Stomach (tissue), 8 donors: ENCODE measurements at regions not wholly inside any gene's neighbourhood (a gene's known extent, or its start where the extent isn't known, plus 50 kb on each side); places are given as distances from the start of the nearest gene placed in this dataset.

Source experiments
- DNase-seq, 2 donors: peaks; one replicate each; pipeline versions ENCODE4 v3.0.0 to v3.0.0-alpha.2; 2013 to 2019
- H3K27ac ChIP-seq, 5 donors: fragments of 200-600 bp in 4 of 5; sonication (generic) in 4 of 5; one replicate each; pipeline ENCODE4 v1.5.1; 2013 to 2019; ENCODE audit warnings: mild to moderate bottlenecking in 1 of 5, moderate library complexity in 1 of 5
- H3K27me3 ChIP-seq, 3 donors: fragments of 200-600 bp; sonication (generic); one replicate each; pipeline ENCODE4 v1.5.1; 2017 to 2019; ENCODE audit warnings: mixed run types in 1 of 3
- H3K36me3 ChIP-seq, 4 donors: fragments of 200-600 bp; sonication (generic); 1 replicate in 3 of 4; 2 replicates in 1 of 4; pipeline ENCODE4 v1.5.1; 2016 to 2019
- H3K4me1 ChIP-seq, 4 donors: fragments of 200-600 bp; sonication (generic); one replicate each; pipeline ENCODE4 v1.5.1; 2016 to 2019
- H3K4me3 ChIP-seq, 4 donors: fragments of 200-600 bp; sonication (generic) in 3 of 4; one replicate each; pipeline ENCODE4 v1.5.1; 2016 to 2019; ENCODE audit warnings: mild to moderate bottlenecking in 1 of 4
- H3K9me3 ChIP-seq, 4 donors: fragments of 200-600 bp; sonication (generic); one replicate each; pipeline ENCODE4 v1.5.1; 2016 to 2019
- CTCF ChIP-seq, 7 experiments: fragments of 450-650 bp in 4 of 7; fragments of 200-600 bp in 3 of 7; sonication (generic) in 3 of 7; IDR thresholded peaks; one replicate each; pipeline ENCODE4 v1.5.1; 2016 to 2019; ENCODE audit warnings: antibody characterized with exemption in 7 of 7, control low read depth in 2 of 7, mild to moderate bottlenecking in 1 of 7
- EP300 ChIP-seq: sonication (generic); formaldehyde crosslinking; IDR thresholded peaks from one replicate; pipeline ENCODE4 v1.6.1; 2017; ENCODE audit warnings: antibody characterized with exemption
- POLR2A ChIP-seq, 4 donors: fragments of 450-650 bp; IDR thresholded peaks; one replicate each; pipeline ENCODE4 v1.6.1; 2016; ENCODE audit warnings: antibody characterized with exemption in 4 of 4, control low read depth in 2 of 4, mild to moderate bottlenecking in 1 of 4, moderate library complexity in 1 of 4
- POLR2AphosphoS5 ChIP-seq, 3 donors: sonication (generic); formaldehyde crosslinking; IDR thresholded peaks; one replicate each; pipeline ENCODE4 v1.6.1; 2016; ENCODE audit warnings: antibody characterized with exemption in 3 of 3
- WGBS, 5 donors: extraction: QIAGEN DNeasy Blood & Tissue Kit in 3 of 5; methylation state at CpG; one replicate each; pipeline versions ENCODE4 v1.1.5 to v1.1.7; 2013 to 2018; 5-methylcytosine and 5-hydroxymethylcytosine counted together
- intact Hi-C: fragments of 100-400 bp; cut with DNase I; formaldehyde crosslinking; loops from one replicate; pipeline ENCODE4 v1.15.1; 2023; ENCODE audit warnings: low total_unique reads
- donor health status: healthy with polysubstance abuse.
- donor health status: Bipolar disorder and iron deficiency.
- donor health status: healthy.

DNA sequence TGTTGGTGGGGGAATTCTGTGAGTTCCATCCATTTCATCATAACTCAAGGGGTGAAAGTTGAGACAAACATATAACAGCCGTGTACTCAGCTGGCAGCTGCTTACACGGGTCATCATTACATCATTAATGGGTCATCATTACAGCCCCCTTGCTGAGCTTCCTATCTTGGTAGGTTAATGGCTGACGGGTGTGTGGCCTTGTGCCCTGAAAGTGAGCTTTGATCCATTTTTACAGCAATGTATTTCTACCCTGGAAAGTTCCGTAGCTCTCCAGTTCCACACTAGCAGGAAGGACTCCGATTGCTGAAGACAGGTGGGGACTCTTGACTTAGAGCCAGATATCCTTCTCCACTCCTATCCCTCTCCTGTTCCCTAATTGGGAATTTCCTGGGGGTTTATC, 105.2 kb upstream of the DLX2 start:
- H3K4me1 ChIP-seq: peaks cover 0 to 15% (median 0%) of the 10 kb centered on the region in 4 donors
- H3K9me3 ChIP-seq: no peaks in the 10 kb centered on the region
- intact Hi-C loops: no loop called here
- no peak for TF ChIP-seq POLR2AphosphoS5 (IDR thresholded peaks at IDR 0.05)
- TF ChIP-seq POLR2A (IDR thresholded peaks at IDR 0.05): no peak
- TF ChIP-seq EP300: no peak
- no peak for TF ChIP-seq CTCF (IDR thresholded peaks at IDR 0.05)
- 75 to 85% (median 83%) methylated on average over 5 of the region's 5 CpGs for WGBS, 5 donors
- H3K36me3 ChIP-seq: no peaks in the 10 kb centered on the region
- H3K27me3 ChIP-seq: no peaks in the 10 kb centered on the region
- DNase-seq: no peak
- H3K4me3 ChIP-seq: no peak overlapping the region
- no peak overlapping the region for H3K27ac ChIP-seq

DNA sequence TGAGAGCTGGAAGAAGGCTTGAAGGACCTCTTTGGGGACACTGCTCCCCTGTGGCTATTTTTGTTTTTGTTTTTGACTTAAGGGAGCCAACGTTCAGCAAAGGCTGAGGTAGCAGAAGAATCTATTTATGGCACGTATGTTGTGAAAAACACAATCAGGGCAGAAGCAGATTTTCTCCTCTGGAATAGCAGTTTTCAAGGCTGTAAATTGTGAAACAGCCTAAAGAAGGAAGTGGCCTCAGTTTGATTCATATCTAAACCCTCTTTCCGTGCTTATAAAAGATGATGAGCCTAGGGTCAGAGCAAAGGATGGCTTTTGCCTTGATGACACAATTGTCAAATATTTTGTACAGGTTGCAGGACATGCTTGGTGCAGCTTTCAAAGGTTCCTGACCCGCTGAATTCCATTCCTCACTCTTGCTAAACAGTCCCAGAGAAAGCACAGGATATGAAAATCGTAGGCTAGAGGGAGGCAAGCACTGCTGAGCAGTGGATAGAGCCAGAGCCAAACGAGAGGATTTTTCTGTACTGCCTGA, 106.2 kb upstream of the DLX2 start:
- Histone ChIP-seq H3K4me1 (peaks cover 0 to 15% (median 0%) of the 10 kb centered on the region in 4 donors), H3K27ac (no peak overlapping the region), H3K4me3 (no peak overlapping the region), H3K36me3 (no peaks in the 10 kb centered on the region), H3K9me3 (no peaks in the 10 kb centered on the region), H3K27me3 (no peaks in the 10 kb centered on the region)
- WGBS, 5 donors: 35 to 45% (median 44%) methylated on average over 6 of the region's 6 CpGs
- intact Hi-C loops: no loop called here
- no peak for TF ChIP-seq EP300
- no peak for TF ChIP-seq POLR2A (IDR thresholded peaks at IDR 0.05)
- no peak for TF ChIP-seq CTCF (IDR thresholded peaks at IDR 0.05)
- TF ChIP-seq POLR2AphosphoS5 (IDR thresholded peaks at IDR 0.05): no peak
- DNase-seq: no peak

DNA sequence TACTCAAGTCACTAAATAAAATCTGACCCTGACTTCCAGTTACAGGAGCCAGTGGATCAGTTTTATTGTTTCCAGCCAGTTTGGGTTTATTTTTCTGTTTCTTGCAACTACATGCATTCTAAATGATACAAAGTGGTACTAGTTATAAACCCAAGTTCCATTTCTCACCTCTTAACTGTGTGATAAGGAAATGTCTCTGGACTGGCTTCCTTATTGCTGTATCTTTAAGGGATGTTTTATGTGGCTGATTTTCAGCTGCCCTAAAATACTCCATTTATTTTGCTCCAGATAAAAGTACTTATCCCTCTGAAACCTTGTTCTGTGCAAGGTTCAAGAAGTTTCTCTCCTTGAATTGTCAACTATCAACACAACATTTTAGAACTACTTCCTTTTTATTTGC, 107.9 kb upstream of the DLX2 start:
- intact Hi-C loops: no loop called here
- no peaks in the 10 kb centered on the region for H3K9me3 ChIP-seq
- no peak overlapping the region for H3K27ac ChIP-seq
- TF ChIP-seq EP300 (no peak), CTCF (IDR thresholded peaks at IDR 0.05) (no peak), POLR2A (IDR thresholded peaks at IDR 0.05) (no peak), POLR2AphosphoS5 (IDR thresholded peaks at IDR 0.05) (no peak)
- DNase-seq: no peak
- H3K36me3 ChIP-seq: no peaks in the 10 kb centered on the region
- H3K27me3 ChIP-seq: no peaks in the 10 kb centered on the region
- peaks cover 0 to 15% (median 0%) of the 10 kb centered on the region in 4 donors for H3K4me1 ChIP-seq
- H3K4me3 ChIP-seq: no peak overlapping the region

DNA sequence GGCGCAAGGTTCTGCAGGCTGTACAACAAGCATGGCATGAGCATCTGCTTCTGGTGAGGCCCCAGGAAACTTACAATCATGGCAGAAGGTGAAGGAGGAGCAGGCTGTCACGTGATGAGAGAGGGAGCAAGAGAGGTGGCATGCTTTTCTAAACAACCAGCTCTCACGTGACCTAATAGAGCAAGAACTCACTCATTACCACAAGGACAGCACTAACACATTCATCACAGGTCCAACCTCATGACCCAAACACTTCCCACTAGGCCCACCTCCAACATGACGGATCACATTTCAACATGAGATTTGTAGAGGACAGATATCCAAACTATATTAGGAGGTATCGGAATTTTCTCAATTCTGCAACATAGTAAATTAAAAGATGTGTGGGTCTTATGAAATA, 108.8 kb upstream of the DLX2 start:
- Histone ChIP-seq H3K4me3 (no peak overlapping the region), H3K9me3 (no peaks in the 10 kb centered on the region), H3K4me1 (peaks cover 0 to 15% (median 0%) of the 10 kb centered on the region in 4 donors), H3K36me3 (no peaks in the 10 kb centered on the region), H3K27ac (no peak overlapping the region), H3K27me3 (no peaks in the 10 kb centered on the region)
- intact Hi-C loops: no loop called here
- no peak for DNase-seq
- TF ChIP-seq EP300 (no peak), CTCF (IDR thresholded peaks at IDR 0.05) (no peak), POLR2A (IDR thresholded peaks at IDR 0.05) (no peak), POLR2AphosphoS5 (IDR thresholded peaks at IDR 0.05) (no peak)
- WGBS, 5 donors: 47 to 87% (median 55%) methylated on average over 5 of the region's 5 CpGs
